ENCODE measurements at regions not wholly inside any gene's neighbourhood (a gene's known extent, or its start where the extent isn't known, plus 50 kb on each side); places are given as distances from the start of the nearest gene placed in this dataset.
"Not testable (repeated sequence)": the region's sequence is repeated elsewhere in the genome, so short reads cannot be mapped to it uniquely, and the experiment has no call there.

- no peak for DNase-seq
Observed at GRCh38 chr11:64428693-64429092, 69.7 kb downstream of the RPS6KA4 start.

GRCh38 chr11:64429970-64430369 lies 71.0 kb downstream of the RPS6KA4 start:
- DNase-seq, result no peak

GRCh38 chr11:64430645-64431044 lies 71.7 kb downstream of the RPS6KA4 start:
- DNase-seq, result no peak

- DNase-seq, result no peak
Observed at GRCh38 chr11:64436000-64436399, 77.0 kb downstream of the RPS6KA4 start.

GRCh38 chr11:64437426-64437825 lies 78.5 kb downstream of the RPS6KA4 start:
- DNase-seq, result no peak

GRCh38 chr11:64438986-64439771 lies 80.2 kb downstream of the RPS6KA4 start:
- no peak for DNase-seq

GRCh38 chr11:64439772-64440491 lies 81.0 kb downstream of the RPS6KA4 start:
- not testable (repeated sequence) for DNase-seq

- no peak for DNase-seq
Observed at GRCh38 chr11:64441127-64441526, 82.2 kb downstream of the RPS6KA4 start.

GRCh38 chr11:64443001-64443400 lies 84.0 kb downstream of the RPS6KA4 start:
- no peak for DNase-seq

- no peak for DNase-seq
Observed at GRCh38 chr11:64444838-64445441, 86.0 kb downstream of the RPS6KA4 start.

GRCh38 chr11:64445651-64446050 lies 86.7 kb downstream of the RPS6KA4 start:
- no peak for DNase-seq

GRCh38 chr11:64447831-64448598 lies 89.1 kb downstream of the RPS6KA4 start:
- no peak for DNase-seq

GRCh38 chr11:64448599-64449380 lies 89.8 kb downstream of the RPS6KA4 start:
- peak; percentile 20 to 31 for DNase-seq

GRCh38 chr11:64449381-64450167 lies 90.6 kb downstream of the RPS6KA4 start:
- peak; percentile 6 to 24 for DNase-seq

GRCh38 chr11:64450168-64450560 lies 91.2 kb downstream of the RPS6KA4 start:
- no peak for DNase-seq

- no peak for DNase-seq
Observed at GRCh38 chr11:64451856-64452255, 92.9 kb downstream of the RPS6KA4 start.

- no peak for DNase-seq
Observed at GRCh38 chr11:64453466-64453865, 94.5 kb downstream of the RPS6KA4 start.

- DNase-seq, result no peak
Observed at GRCh38 chr11:64455456-64456261, 96.7 kb downstream of the RPS6KA4 start.

- DNase-seq, result no peak
Observed at GRCh38 chr11:64456509-64457320, 97.8 kb downstream of the RPS6KA4 start.

Measured in NCI-H187 (cell line).